WERI-Rb-1 (cell line): ENCODE measurements at regions not wholly inside any gene's neighbourhood (a gene's known extent, or its start where the extent isn't known, plus 50 kb on each side); places are given as distances from the start of the nearest gene placed in this dataset.

Experiments
- DNase-seq: peaks from one replicate; pipeline ENCODE4 v3.0.0-alpha.2; 2020
- H3K27ac ChIP-seq: fragments of 250-450 bp; sonication (Bioruptor Pico); 2 replicates; pipeline ENCODE4 v1.5.1; 2020; ENCODE audit warnings: mild to moderate bottlenecking, moderate library complexity
- H3K27me3 ChIP-seq: fragments of 250-450 bp; sonication (Bioruptor Pico); 2 replicates; pipeline ENCODE4 v1.5.1; 2021; ENCODE audit warnings: mild to moderate bottlenecking, low read depth, moderate library complexity; ENCODE audit not compliant: insufficient read depth, severe bottlenecking
- H3K36me3 ChIP-seq: fragments of 250-450 bp; sonication (Bioruptor Pico); 2 replicates; pipeline ENCODE4 v1.5.1; 2020; ENCODE audit warnings: mild to moderate bottlenecking, moderate library complexity
- H3K4me3 ChIP-seq: 2 replicates; pipeline ENCODE4 v1.5.1; 2011; ENCODE audit warnings: low read depth, mild to moderate bottlenecking, control low read depth, low read length
- H3K9me3 ChIP-seq: fragments of 250-450 bp; sonication (Bioruptor Pico); 2 replicates; pipeline ENCODE4 v1.5.1; 2021; ENCODE audit warnings: mild to moderate bottlenecking, moderate library complexity; ENCODE audit not compliant: severe bottlenecking
- TF ChIP-seq, protein P1 (sequence below): IDR thresholded peaks from 2 replicates; pipeline ENCODE4 v1.5.1; 2011; ENCODE audit warnings: low read depth, mild to moderate bottlenecking, control low read depth, inconsistent platforms, low read length

DNA sequence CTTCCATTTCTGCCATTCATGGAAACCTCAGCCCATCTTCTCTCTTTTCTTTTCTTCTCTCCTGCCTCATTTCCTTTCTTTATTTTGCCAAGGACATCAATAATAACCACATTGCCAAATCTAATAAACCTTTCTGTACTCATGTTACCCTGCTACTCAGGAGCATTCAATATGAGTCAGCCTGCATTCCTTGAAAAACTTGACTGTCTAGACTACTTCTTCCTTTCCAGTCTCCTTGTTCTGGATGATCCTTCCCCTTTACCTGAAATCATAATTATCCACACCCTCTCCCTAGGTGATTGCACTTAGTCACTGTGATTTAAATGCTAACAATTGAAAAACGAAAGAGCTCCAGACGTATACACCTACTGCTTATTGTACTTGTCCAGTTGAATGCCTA, 253.2 kb upstream of the CENPE start:
- H3K27ac ChIP-seq: no peak overlapping the region
- DNase-seq: no peak
- TF ChIP-seq, protein P1, sequence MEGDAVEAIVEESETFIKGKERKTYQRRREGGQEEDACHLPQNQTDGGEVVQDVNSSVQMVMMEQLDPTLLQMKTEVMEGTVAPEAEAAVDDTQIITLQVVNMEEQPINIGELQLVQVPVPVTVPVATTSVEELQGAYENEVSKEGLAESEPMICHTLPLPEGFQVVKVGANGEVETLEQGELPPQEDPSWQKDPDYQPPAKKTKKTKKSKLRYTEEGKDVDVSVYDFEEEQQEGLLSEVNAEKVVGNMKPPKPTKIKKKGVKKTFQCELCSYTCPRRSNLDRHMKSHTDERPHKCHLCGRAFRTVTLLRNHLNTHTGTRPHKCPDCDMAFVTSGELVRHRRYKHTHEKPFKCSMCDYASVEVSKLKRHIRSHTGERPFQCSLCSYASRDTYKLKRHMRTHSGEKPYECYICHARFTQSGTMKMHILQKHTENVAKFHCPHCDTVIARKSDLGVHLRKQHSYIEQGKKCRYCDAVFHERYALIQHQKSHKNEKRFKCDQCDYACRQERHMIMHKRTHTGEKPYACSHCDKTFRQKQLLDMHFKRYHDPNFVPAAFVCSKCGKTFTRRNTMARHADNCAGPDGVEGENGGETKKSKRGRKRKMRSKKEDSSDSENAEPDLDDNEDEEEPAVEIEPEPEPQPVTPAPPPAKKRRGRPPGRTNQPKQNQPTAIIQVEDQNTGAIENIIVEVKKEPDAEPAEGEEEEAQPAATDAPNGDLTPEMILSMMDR: no peak

DNA sequence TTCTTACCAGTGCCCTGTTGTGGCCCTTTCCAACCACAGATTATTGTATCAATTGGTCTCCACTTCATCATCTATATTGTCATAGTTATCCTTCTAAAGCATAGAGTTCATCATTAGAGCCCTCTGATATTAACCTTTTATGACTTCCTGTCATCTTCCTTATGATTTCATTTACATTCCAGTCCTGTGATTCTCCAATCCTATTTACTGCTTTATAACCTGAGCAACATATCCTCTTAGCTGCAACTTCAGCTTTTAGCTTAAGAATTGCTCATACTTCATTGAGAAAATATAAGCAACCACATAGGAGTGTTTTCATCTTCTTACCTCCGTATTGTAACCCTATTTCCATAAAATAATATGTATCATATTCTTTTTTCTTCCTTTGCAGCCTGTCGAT, 252.6 kb upstream of the CENPE start:
- H3K36me3 ChIP-seq: no peaks in the 10 kb centered on the region
- no peak overlapping the region for H3K27ac ChIP-seq
- TF ChIP-seq, protein P1: no peak
- H3K27me3 ChIP-seq: no peaks in the 10 kb centered on the region
- DNase-seq: no peak
- no peaks in the 10 kb centered on the region for H3K9me3 ChIP-seq
- H3K4me3 ChIP-seq: no peak overlapping the region

More for the DNA sequence above, 253.2 kb upstream of the CENPE start:
- Histone ChIP-seq H3K27me3 (no peaks in the 10 kb centered on the region), H3K36me3 (no peaks in the 10 kb centered on the region), H3K4me3 (no peak overlapping the region), H3K9me3 (no peaks in the 10 kb centered on the region)

DNA sequence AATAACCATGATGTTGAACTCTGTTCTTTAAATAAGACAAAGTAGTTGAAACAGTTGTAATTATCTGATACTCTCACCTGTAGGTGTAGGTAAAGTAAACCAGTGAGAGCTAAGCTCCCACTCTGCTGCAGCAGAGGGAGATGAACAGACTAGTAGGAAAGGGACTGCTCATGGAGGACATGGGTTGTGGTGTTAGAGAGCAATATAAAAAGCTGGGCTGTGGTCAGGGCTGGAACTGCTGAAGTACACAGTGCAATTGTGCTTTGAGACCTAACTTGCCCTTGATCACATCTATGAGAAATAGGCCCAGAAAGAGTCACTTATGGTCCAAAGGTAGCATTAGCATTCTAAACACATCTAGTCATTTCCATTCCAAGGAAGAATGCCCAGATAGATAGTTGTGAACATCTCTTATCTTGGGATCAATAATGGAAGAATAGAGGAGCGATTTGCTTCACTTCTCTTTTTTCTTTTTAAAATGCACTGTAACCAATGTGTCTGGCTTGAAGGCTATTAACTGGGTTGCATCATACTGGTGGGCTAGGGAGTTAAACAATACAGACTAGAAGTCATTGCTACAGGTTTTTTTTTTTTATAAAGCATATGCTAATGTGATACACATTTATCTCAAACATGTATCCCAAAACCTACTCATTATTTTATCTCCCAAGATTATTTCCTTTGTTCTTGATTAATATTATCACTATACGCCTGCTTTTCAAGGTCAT, 251.3 kb upstream of the CENPE start:
- Histone ChIP-seq H3K9me3 (no peaks in the 10 kb centered on the region), H3K4me3 (no peak overlapping the region), H3K27me3 (no peaks in the 10 kb centered on the region), H3K27ac (no peak overlapping the region), H3K36me3 (no peaks in the 10 kb centered on the region)
- TF ChIP-seq, protein P1: no peak
- no peak for DNase-seq

DNA sequence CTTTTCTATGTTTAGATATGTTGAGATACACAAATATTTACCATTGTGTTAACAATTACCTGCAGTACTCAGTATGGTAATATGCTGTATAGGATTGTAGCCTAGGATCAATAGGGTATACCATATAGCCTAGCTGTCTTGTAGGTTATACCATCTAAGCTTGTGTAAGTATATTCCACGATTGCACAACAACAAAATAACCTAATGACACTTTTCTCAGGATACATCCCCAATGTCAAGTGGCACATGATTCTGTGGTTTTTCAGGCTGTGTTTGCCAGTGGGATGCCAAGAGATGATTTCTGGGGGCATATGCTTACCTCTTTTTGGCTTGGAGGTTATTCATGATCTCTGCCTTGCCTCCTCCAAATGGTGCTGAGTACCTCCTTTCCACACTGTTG, 247.2 kb upstream of the CENPE start:
- H3K4me3 ChIP-seq: no peak overlapping the region
- H3K36me3 ChIP-seq: no peaks in the 10 kb centered on the region
- H3K27me3 ChIP-seq: no peaks in the 10 kb centered on the region
- H3K27ac ChIP-seq: no peak overlapping the region
- H3K9me3 ChIP-seq: no peaks in the 10 kb centered on the region
- TF ChIP-seq, protein P1: no peak
- no peak for DNase-seq

DNA sequence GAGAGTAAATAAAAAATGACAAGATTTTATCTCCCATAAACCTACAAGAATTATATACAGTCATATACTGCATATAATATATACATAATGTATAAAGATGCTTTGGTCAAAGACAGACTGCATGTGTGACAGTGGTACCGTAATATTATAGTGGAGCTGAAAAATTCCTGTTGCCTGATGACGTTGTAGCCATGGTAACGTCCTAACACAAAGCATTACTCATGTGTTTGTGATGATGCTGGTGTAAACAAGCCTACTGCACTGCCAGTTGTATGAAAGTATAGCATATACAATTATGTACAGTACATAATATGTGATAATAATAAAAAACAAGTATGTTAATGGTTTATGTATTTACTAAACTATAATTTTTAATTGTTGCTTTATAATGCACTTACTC, 245.2 kb upstream of the CENPE start:
- H3K27ac ChIP-seq: no peak overlapping the region
- TF ChIP-seq, protein P1: no peak
- H3K36me3 ChIP-seq: no peaks in the 10 kb centered on the region

DNA sequence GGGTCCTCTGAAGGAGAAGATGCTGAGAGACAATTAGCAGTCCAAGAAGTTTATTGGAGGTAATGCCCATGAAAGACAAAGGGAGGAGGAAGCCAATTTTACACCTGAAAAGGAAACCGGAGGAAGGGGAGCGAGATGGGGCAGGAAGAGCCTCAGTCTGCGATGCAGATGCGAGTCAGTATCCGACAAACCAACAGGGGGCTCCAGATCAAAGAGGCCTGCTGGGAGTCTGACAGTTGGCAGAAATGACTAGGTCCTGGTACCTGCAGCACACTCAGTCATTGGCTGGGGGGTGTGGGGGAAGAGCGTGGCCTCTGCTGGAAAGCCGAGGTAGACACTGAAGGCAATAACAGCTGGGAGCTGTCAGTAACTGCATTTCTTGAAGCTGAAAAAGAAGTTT, 231.1 kb upstream of the CENPE start:
- no peaks in the 10 kb centered on the region for H3K27me3 ChIP-seq
- TF ChIP-seq, protein P1: peak; percentile 51
- no peak overlapping the region for H3K4me3 ChIP-seq
- DNase-seq: no peak
- H3K27ac ChIP-seq: no peak overlapping the region
- H3K36me3 ChIP-seq: no peaks in the 10 kb centered on the region
- no peaks in the 10 kb centered on the region for H3K9me3 ChIP-seq

More for the DNA sequence above, 245.2 kb upstream of the CENPE start:
- H3K9me3 ChIP-seq: no peaks in the 10 kb centered on the region
- no peak overlapping the region for H3K4me3 ChIP-seq
- DNase-seq: no peak
- H3K27me3 ChIP-seq: no peaks in the 10 kb centered on the region
